Brain microvascular endothelial cell (primary cell): ENCODE measurements at regions not wholly inside any gene's neighbourhood (a gene's known extent, or its start where the extent isn't known, plus 50 kb on each side); places are given as distances from the start of the nearest gene placed in this dataset.
A peak's percentile ranks its signal among the peaks of the same experiment; 100 is the strongest.

Source experiments
- DNase-seq: peaks from one replicate; pipeline ENCODE4 v3.0.0-alpha.2; 2020
- H3K27ac ChIP-seq: fragments of 250-450 bp; sonication (Bioruptor Pico); 2 replicates; pipeline ENCODE4 v1.5.1; 2020; ENCODE audit warnings: mild to moderate bottlenecking, moderate library complexity
- H3K27me3 ChIP-seq: fragments of 250-450 bp; sonication (Bioruptor Pico); replicated peaks from 2 replicates; pipeline ENCODE4 v1.5.1; 2020; ENCODE audit warnings: mild to moderate bottlenecking
- H3K36me3 ChIP-seq: fragments of 250-450 bp; sonication (Bioruptor Pico); replicated peaks from 2 replicates; pipeline ENCODE4 v1.5.1; 2020; ENCODE audit warnings: mild to moderate bottlenecking
- H3K4me3 ChIP-seq: 2 replicates; pipeline ENCODE4 v1.5.1; 2011; ENCODE audit warnings: low read depth, mild to moderate bottlenecking, control low read depth, low read length, moderate library complexity
- in situ Hi-C: cut with HindIII; loops from 2 replicates; pipeline ENCODE4 v1.10.0; 2017; ENCODE audit warnings: low sequenced_read_pairs, low pct_ligation_motif_present
- TF ChIP-seq, protein P1 (sequence below): IDR thresholded peaks from 2 replicates; pipeline ENCODE4 v1.5.1; 2011; ENCODE audit warnings: low read depth, mild to moderate bottlenecking, moderate library complexity, low read length, control low read depth, inconsistent platforms; ENCODE audit errors: missing control alignments

DNA sequence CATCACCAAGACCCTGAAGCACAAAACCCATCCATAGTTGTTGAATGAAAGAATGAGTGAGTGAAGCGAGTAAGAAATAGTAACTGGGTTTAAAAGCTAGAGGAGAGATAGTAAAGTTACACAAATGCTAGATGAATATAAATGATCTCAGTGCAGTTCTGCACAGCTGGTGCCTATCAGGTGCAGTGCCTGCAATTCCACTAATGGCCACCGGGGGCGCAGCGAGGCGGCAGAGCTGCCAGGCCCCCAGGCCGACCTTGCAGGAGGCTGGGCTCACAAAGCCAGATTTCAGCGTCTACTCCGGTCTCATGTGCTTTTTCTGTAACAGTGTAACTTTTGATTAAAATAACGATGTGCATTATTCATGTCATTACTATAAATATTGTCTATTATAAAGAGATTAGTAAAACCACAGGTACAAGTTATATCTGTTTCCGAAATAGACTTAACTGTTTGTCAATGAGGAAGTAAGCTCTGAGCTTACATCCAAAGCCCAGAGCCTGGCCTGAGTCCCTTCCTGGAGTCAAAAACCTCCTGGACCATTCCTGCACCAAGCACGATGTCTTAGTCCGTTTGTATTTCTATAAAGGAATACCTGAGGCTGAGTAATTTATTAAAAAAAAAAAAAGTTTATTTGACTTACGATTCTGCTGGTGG lies 477.6 kb downstream of the NPHP4 start:
- in situ Hi-C loops: no loop called here
- peak; percentile 22 for DNase-seq
- Histone ChIP-seq H3K27ac (no peak overlapping the region), H3K27me3 (no peaks in the 10 kb centered on the region), H3K36me3 (no peaks in the 10 kb centered on the region), H3K4me3 (no peak overlapping the region)
- TF ChIP-seq, protein P1, sequence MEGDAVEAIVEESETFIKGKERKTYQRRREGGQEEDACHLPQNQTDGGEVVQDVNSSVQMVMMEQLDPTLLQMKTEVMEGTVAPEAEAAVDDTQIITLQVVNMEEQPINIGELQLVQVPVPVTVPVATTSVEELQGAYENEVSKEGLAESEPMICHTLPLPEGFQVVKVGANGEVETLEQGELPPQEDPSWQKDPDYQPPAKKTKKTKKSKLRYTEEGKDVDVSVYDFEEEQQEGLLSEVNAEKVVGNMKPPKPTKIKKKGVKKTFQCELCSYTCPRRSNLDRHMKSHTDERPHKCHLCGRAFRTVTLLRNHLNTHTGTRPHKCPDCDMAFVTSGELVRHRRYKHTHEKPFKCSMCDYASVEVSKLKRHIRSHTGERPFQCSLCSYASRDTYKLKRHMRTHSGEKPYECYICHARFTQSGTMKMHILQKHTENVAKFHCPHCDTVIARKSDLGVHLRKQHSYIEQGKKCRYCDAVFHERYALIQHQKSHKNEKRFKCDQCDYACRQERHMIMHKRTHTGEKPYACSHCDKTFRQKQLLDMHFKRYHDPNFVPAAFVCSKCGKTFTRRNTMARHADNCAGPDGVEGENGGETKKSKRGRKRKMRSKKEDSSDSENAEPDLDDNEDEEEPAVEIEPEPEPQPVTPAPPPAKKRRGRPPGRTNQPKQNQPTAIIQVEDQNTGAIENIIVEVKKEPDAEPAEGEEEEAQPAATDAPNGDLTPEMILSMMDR: peak; percentile 98

GRCh38 chr1:5513846-5514526 lies 478.2 kb downstream of the NPHP4 start:
- no peak overlapping the region for H3K4me3 ChIP-seq
- TF ChIP-seq, protein P1: no peak
- in situ Hi-C loops: no loop called here
- H3K36me3 ChIP-seq: no peaks in the 10 kb centered on the region
- no peak for DNase-seq
- no peak overlapping the region for H3K27ac ChIP-seq
- no peaks in the 10 kb centered on the region for H3K27me3 ChIP-seq

- no peaks in the 10 kb centered on the region for H3K36me3 ChIP-seq
- H3K27me3 ChIP-seq: no peaks in the 10 kb centered on the region
- TF ChIP-seq, protein P1: no peak
- H3K27ac ChIP-seq: no peak overlapping the region
- in situ Hi-C loops: no loop called here
- H3K4me3 ChIP-seq: no peak overlapping the region
- DNase-seq: no peak
These were observed 479.0 kb downstream of the NPHP4 start for GRCh38 chr1:5513179-5513578.

DNA sequence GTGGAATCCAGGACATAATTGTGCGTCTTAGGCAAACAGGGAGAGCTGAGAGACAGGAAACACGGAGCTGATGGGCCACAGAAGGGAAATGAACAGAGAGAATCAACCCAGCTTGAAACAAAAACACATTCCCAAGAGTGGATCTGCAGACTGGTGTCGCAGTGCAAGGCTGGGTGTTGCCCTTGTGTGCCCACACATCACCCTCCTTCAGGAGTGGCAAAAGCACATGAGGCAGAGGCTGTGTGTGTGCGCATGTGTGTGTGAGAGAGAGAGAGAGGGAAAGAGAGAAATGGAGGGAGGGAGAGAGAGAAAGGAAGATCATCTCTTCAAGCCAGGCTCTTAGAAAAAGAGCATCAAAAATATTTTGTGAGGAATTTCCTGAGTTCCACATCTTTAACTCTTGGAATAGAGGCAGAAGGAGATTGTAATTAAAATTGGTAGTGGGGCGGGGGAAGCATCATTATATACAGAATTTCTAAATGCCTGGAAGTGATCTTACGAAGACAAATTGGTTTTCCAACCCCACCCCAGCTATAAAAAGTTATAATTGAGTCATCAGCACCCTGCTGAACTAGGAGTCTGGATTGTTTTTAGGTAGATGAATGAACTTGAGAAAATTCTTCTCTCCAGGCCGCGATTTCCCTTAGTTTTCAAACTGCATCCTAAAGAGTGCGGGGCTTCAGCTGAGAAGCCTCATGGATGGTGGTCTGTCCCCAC lies 480.7 kb downstream of the NPHP4 start:
- Histone ChIP-seq H3K27ac (no peak overlapping the region), H3K4me3 (no peak overlapping the region), H3K36me3 (no peaks in the 10 kb centered on the region), H3K27me3 (no peaks in the 10 kb centered on the region)
- TF ChIP-seq, protein P1: no peak
- in situ Hi-C loops: no loop called here
- DNase-seq: no peak

DNA sequence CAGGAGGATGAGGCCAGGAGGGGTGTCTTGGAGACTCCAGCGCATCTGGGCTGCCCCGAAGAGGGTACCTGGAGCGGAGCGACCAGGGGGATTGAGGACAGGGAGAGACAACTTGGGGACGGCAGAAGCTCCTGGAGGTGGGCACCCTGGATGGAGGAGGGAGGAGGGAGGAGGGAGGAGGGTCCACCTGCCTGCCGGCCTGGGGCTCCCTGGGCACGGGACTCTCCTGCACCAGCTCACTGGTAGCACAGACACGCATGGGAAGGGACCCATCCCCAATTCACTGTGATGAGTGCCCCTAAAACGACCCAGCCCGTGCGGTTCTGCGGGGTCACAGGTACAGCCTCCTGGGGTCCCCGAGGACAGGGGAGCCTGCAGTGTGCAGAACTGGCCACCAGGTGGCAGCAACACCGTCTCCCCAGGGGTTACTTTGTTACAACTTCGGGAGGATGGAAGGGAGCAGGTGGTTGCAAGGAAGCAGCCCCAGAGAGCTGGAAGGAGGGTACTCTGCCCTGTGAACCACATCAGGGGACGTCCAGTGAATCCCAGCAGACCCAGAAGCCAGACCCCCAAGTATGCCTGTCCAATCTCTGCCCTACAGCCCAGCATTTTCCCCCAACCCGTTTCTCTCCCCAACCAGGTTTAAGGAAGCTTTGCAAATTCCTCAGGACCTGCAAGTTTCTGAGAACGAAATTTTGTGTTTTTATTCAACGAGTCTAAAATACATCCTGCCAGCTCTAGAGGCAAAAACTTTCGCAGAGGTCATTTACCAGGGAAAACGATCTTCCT lies 482.4 kb downstream of the NPHP4 start:
- Histone ChIP-seq H3K27ac (no peak overlapping the region), H3K27me3 (no peaks in the 10 kb centered on the region), H3K36me3 (no peaks in the 10 kb centered on the region), H3K4me3 (no peak overlapping the region)
- in situ Hi-C loops: no loop called here
- peak; percentile 16 for DNase-seq
- TF ChIP-seq, protein P1: peak; percentile 94
